ENCODE measurements at regions not wholly inside any gene's neighbourhood (a gene's known extent, or its start where the extent isn't known, plus 50 kb on each side); places are given as distances from the start of the nearest gene placed in this dataset.

- ATAC-seq (no peak), DNase-seq (ENCODE audit: low read depth, low spot score) (no peak)
- ChIA-PET POLR2A (no interaction called here), CTCF (no interaction called here), RAD21 (ENCODE audit: low non-redundant PET in 1 of 2, low total read pairs in 2 of 2, uncharacterized antibody in 2 of 2, unreplicated experiment in 2 of 2) (no interaction called here)
- H3K4me1 ChIP-seq (ENCODE audit: control insufficient read depth in 1 of 2, insufficient read depth in 2 of 2, low read length in 2 of 2), result no peaks in the 10 kb centered on the region
- H3K4me3 ChIP-seq (replicated peaks in 1 of 2; ENCODE audit: low read depth in 1 of 2, low read length in 2 of 2), result no peak overlapping the region
- no peak overlapping the region for H3K4me2 ChIP-seq (ENCODE audit: low read length)
- H3K79me2 ChIP-seq (ENCODE audit: insufficient read depth, low read length), result no peaks in the 10 kb centered on the region
- no peaks in the 10 kb centered on the region for H3K9me2 ChIP-seq (ENCODE audit: insufficient read depth)
- H2AFZ ChIP-seq (ENCODE audit: low read depth, low read length, poor library complexity, severe bottlenecking), result no peak overlapping the region
- H3K36me3 ChIP-seq (ENCODE audit: control insufficient read depth in 1 of 2, insufficient read depth in 2 of 2, low read length in 2 of 2), result no peaks in the 10 kb centered on the region
- H3K27me3 ChIP-seq (ENCODE audit: insufficient read depth, low read length), result no peaks in the 10 kb centered on the region
- BruUV-seq (replicated peaks), result no TSS peak
- no peaks in the 10 kb centered on the region for H4K20me1 ChIP-seq (ENCODE audit: insufficient read depth)
- TF ChIP-seq TCF7L2 (IDR thresholded peaks at IDR 0.05; ENCODE audit: borderline replicate concordance, extremely low read depth, insufficient read depth, insufficient read length) (no peak), EZH2phosphoT487 (IDR thresholded peaks at IDR 0.05; ENCODE audit: borderline replicate concordance) (no peak), EGR1 (IDR thresholded peaks at IDR 0.05; ENCODE audit: low read depth) (no peak), RAD21 (IDR thresholded peaks at IDR 0.05; ENCODE audit: low read depth) (no peak), ZFX (IDR thresholded peaks at IDR 0.05) (no peak), SIN3A (IDR thresholded peaks at IDR 0.05; ENCODE audit: low read depth) (no peak), ELF1 (IDR thresholded peaks at IDR 0.05; ENCODE audit: borderline replicate concordance, low read depth) (no peak), SP1 (IDR thresholded peaks at IDR 0.05; ENCODE audit: low read depth) (no peak), POLR2A (IDR thresholded peaks at IDR 0.05; ENCODE audit: borderline replicate concordance, extremely low read depth, insufficient read depth, insufficient read length) (no peak), REST (IDR thresholded peaks at IDR 0.05; ENCODE audit: low read depth) (no peak), CEBPB (IDR thresholded peaks at IDR 0.05; ENCODE audit: low read depth) (no peak), SRF (IDR thresholded peaks at IDR 0.05; ENCODE audit: low read depth) (no peak), YY1 (IDR thresholded peaks at IDR 0.05; ENCODE audit: extremely low read depth, insufficient replicate concordance, low read depth, low read length) (no peak), POLR2AphosphoS5 (IDR thresholded peaks at IDR 0.05; ENCODE audit: low read depth, low read length) (no peak), JUND (IDR thresholded peaks at IDR 0.05) (no peak), ZNF274 (IDR thresholded peaks at IDR 0.05; ENCODE audit: low read depth, low read length) (no peak), FOSL1 (IDR thresholded peaks at IDR 0.05; ENCODE audit: low read depth) (no peak), CTCF (IDR thresholded peaks at IDR 0.05 in 2 of 3, conservative IDR thresholded peaks at IDR 0.05 in 1 of 3; ENCODE audit: borderline replicate concordance in 1 of 3, insufficient read depth in 1 of 3, low read depth in 2 of 3, low read length in 2 of 3) (no peak), CBX3 (IDR thresholded peaks at IDR 0.05; ENCODE audit: low read depth) (no peak)
- no peak overlapping the region for H3K27ac ChIP-seq (ENCODE audit: low read depth, low read length)
- intact Hi-C loops (cut with micrococcal nuclease), result no loop called here
- H3K9me3 ChIP-seq (ENCODE audit: control insufficient read depth in 1 of 2, insufficient read depth in 1 of 2, low read depth in 1 of 2, low read length in 2 of 2), result no peaks in the 10 kb centered on the region
- no peak overlapping the region for H3K9ac ChIP-seq (ENCODE audit: low read length)
Measured at GRCh38 chr1:57872913-57873312, 449.1 kb upstream of the DAB1 start.
